Lower lobe of right lung (tissue), 2 donors: ENCODE measurements at regions not wholly inside any gene's neighbourhood (a gene's known extent, or its start where the extent isn't known, plus 50 kb on each side); places are given as distances from the start of the nearest gene placed in this dataset.

Experiments
- ATAC-seq, 2 donors: fragments of 200-7000 bp; cut with Tn5 transposase; one replicate each; pipeline ENCODE4 v1.9.1; 2020 to 2022; ENCODE audit warnings: mild to moderate bottlenecking in 2 of 2, moderate library complexity in 2 of 2
- DNase-seq: peaks from one replicate; pipeline ENCODE4 v3.0.0-alpha.2; 2020
- H3K27ac ChIP-seq: fragments of 200-600 bp; one replicate; pipeline ENCODE4 v1.8.0; 2022
- H3K27me3 ChIP-seq: fragments of 200-600 bp; one replicate; pipeline ENCODE4 v1.8.0; 2022; ENCODE audit warnings: low read depth
- H3K36me3 ChIP-seq: fragments of 200-600 bp; one replicate; pipeline ENCODE4 v1.8.0; 2022; ENCODE audit warnings: mild to moderate bottlenecking
- H3K4me1 ChIP-seq: fragments of 200-600 bp; one replicate; pipeline ENCODE4 v1.8.0; 2022
- H3K4me3 ChIP-seq: fragments of 200-600 bp; one replicate; pipeline ENCODE4 v1.8.0; 2022; ENCODE audit warnings: mild to moderate bottlenecking
- H3K9me3 ChIP-seq: fragments of 200-600 bp; one replicate; pipeline ENCODE4 v1.8.0; 2022
- intact Hi-C: fragments of 100-400 bp; cut with DNase I; formaldehyde crosslinking; loops from one replicate; pipeline ENCODE4 v1.11.0; 2022
- TF ChIP-seq, protein P1 (sequence below): fragments of 200-600 bp; IDR thresholded peaks from one replicate; pipeline ENCODE4 v1.8.0; 2022; ENCODE audit warnings: antibody characterized with exemption, mild to moderate bottlenecking
- donor health status: DM: no; HTN: yes; CAD: no; lungs with severe emphysema.

DNA sequence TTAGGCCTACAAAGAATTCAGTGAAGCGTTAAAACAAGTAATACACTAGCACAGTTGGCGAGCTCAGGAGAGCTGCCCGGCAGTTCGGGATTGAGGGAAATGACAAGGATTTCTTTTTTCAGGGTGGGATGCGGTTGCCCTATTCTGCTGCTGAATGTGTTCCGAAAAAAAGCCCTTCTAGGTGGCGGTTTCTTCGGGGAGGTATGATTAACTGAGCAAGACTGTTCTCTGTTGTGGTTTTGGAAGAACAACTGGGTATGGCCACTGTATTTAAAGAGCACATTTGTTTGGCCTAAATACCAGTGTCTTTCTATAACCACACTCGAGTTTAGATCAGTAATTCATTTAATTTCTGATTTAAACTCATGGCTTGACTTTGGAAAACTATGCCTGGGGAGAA lies 459.7 kb upstream of the FAT1 start:
- ATAC-seq (no peak), DNase-seq (no peak)
- Histone ChIP-seq H3K36me3 (no peaks in the 10 kb centered on the region), H3K27ac (no peak overlapping the region), H3K27me3 (no peaks in the 10 kb centered on the region), H3K4me1 (no peaks in the 10 kb centered on the region), H3K4me3 (no peak overlapping the region), H3K9me3 (no peaks in the 10 kb centered on the region)
- TF ChIP-seq, protein P1, sequence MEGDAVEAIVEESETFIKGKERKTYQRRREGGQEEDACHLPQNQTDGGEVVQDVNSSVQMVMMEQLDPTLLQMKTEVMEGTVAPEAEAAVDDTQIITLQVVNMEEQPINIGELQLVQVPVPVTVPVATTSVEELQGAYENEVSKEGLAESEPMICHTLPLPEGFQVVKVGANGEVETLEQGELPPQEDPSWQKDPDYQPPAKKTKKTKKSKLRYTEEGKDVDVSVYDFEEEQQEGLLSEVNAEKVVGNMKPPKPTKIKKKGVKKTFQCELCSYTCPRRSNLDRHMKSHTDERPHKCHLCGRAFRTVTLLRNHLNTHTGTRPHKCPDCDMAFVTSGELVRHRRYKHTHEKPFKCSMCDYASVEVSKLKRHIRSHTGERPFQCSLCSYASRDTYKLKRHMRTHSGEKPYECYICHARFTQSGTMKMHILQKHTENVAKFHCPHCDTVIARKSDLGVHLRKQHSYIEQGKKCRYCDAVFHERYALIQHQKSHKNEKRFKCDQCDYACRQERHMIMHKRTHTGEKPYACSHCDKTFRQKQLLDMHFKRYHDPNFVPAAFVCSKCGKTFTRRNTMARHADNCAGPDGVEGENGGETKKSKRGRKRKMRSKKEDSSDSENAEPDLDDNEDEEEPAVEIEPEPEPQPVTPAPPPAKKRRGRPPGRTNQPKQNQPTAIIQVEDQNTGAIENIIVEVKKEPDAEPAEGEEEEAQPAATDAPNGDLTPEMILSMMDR: no peak
- intact Hi-C loops: no loop called here

DNA sequence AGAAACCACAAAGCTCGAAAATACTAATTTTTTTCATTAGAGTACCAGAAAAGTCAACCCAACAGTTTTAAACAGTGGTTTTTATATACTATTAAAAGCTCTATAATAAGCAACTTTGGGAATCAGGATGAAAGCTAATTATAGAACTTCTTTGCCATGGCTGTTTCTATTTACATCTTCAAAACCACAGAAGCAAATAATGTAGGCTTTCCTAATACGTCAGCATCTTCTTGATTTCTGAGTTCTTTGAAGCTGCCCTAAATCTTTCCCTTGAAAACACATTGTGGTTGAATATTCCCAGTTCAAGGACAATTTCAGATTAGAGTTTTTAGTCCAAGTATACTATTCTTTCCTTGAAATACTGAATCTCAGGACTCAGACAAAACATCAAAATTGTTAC lies 460.2 kb upstream of the FAT1 start:
- Histone ChIP-seq H3K9me3 (no peaks in the 10 kb centered on the region), H3K36me3 (no peaks in the 10 kb centered on the region), H3K27me3 (no peaks in the 10 kb centered on the region), H3K4me3 (no peak overlapping the region), H3K4me1 (no peaks in the 10 kb centered on the region), H3K27ac (no peak overlapping the region)
- no peak for ATAC-seq
- intact Hi-C loops: no loop called here
- no peak for DNase-seq
- TF ChIP-seq, protein P1: no peak

DNA sequence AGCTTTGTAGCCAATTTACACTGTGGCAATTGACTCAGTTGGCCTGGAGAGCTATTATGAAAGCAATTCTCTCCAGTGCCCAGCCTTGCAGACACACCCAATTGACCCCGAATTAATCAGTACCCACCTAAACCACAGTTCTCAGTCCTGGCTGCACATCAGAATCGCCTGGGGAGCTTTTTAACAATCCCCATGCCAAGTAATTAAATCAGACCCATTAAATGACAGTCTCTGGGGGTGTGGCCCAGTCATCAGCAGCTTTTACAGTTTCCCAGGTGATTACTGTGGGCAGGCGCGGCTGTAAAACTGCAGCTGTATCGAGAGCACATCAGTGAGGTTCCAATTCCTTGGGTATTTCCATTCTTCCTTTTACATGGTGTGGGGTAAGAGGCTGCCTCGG lies 460.9 kb upstream of the FAT1 start:
- no peak overlapping the region for H3K4me3 ChIP-seq
- ATAC-seq (no peak), DNase-seq (no peak)
- no peaks in the 10 kb centered on the region for H3K27me3 ChIP-seq
- intact Hi-C loops: no loop called here
- H3K4me1 ChIP-seq: no peaks in the 10 kb centered on the region
- TF ChIP-seq, protein P1: no peak
- H3K36me3 ChIP-seq: no peaks in the 10 kb centered on the region
- no peak overlapping the region for H3K27ac ChIP-seq
- no peaks in the 10 kb centered on the region for H3K9me3 ChIP-seq

GRCh38 chr4:187188118-187188517 lies 464.5 kb upstream of the FAT1 start:
- no peaks in the 10 kb centered on the region for H3K4me1 ChIP-seq
- H3K27me3 ChIP-seq: no peaks in the 10 kb centered on the region
- no peaks in the 10 kb centered on the region for H3K36me3 ChIP-seq
- TF ChIP-seq, protein P1: no peak
- ATAC-seq (no peak), DNase-seq (no peak)
- no peak overlapping the region for H3K27ac ChIP-seq
- no peaks in the 10 kb centered on the region for H3K9me3 ChIP-seq
- intact Hi-C loops: no loop called here
- no peak overlapping the region for H3K4me3 ChIP-seq

GRCh38 chr4:187188741-187189140 lies 465.1 kb upstream of the FAT1 start:
- TF ChIP-seq, protein P1: no peak
- intact Hi-C loops: no loop called here
- H3K27me3 ChIP-seq: no peaks in the 10 kb centered on the region
- H3K4me1 ChIP-seq: no peaks in the 10 kb centered on the region
- no peak for DNase-seq
- ATAC-seq: no peak
- no peak overlapping the region for H3K4me3 ChIP-seq
- no peak overlapping the region for H3K27ac ChIP-seq
- no peaks in the 10 kb centered on the region for H3K9me3 ChIP-seq
- no peaks in the 10 kb centered on the region for H3K36me3 ChIP-seq

- H3K4me3 ChIP-seq: no peak overlapping the region
- H3K4me1 ChIP-seq: no peaks in the 10 kb centered on the region
- intact Hi-C loops: no loop called here
- ATAC-seq: no peak
- no peak for DNase-seq
- H3K36me3 ChIP-seq: no peaks in the 10 kb centered on the region
- H3K9me3 ChIP-seq: no peaks in the 10 kb centered on the region
- TF ChIP-seq, protein P1: no peak
- no peak overlapping the region for H3K27ac ChIP-seq
- H3K27me3 ChIP-seq: no peaks in the 10 kb centered on the region
Observed at GRCh38 chr4:187190390-187190789, 466.7 kb upstream of the FAT1 start.
